Heart left ventricle (tissue), 16 donors: ENCODE measurements at regions not wholly inside any gene's neighbourhood (a gene's known extent, or its start where the extent isn't known, plus 50 kb on each side); places are given as distances from the start of the nearest gene placed in this dataset.

Experiments
- ATAC-seq, 4 donors: fragments of 200-7000 bp; cut with Tn5 transposase; one replicate each; pipeline ENCODE4 v1.9.1; 2020 to 2022; ENCODE audit warnings: moderate library complexity in 4 of 4, mild to moderate bottlenecking in 3 of 4, moderate number of reproducible peaks in 1 of 4
- DNase-seq, 5 donors: peaks; one replicate each; pipeline ENCODE4 v3.0.0-alpha.2; 2020
- H3K27ac ChIP-seq, 12 donors: fragments of 200-600 bp; sonication (generic) in 4 of 12; one replicate each; pipeline versions ENCODE4 v1.5.0 to v1.8.0; 2016 to 2022; ENCODE audit warnings: mild to moderate bottlenecking in 2 of 12
- H3K27me3 ChIP-seq, 9 donors: fragments of 200-600 bp; sonication (generic) in 2 of 9; one replicate each; pipeline versions ENCODE4 v1.5.1 to v1.8.0; 2016 to 2022; ENCODE audit warnings: mild to moderate bottlenecking in 3 of 9
- H3K36me3 ChIP-seq, 9 donors: fragments of 200-600 bp; sonication (generic) in 2 of 9; one replicate each; pipeline versions ENCODE4 v1.5.0 to v1.8.0; 2018 to 2022; ENCODE audit warnings: mild to moderate bottlenecking in 2 of 9
- H3K4me1 ChIP-seq, 12 donors: fragments of 200-600 bp; sonication (generic) in 4 of 12; one replicate each; pipeline versions ENCODE4 v1.5.0 to v1.8.0; 2016 to 2022; ENCODE audit warnings: mild to moderate bottlenecking in 3 of 12
- H3K4me3 ChIP-seq, 12 donors: fragments of 200-600 bp; sonication (generic) in 4 of 12; one replicate each; pipeline versions ENCODE4 v1.5.0 to v1.8.0; 2017 to 2022; ENCODE audit warnings: mild to moderate bottlenecking in 9 of 12, moderate library complexity in 4 of 12
- H3K9me3 ChIP-seq, 12 donors: fragments of 200-600 bp; sonication (generic) in 4 of 12; one replicate each; pipeline versions ENCODE4 v1.5.0 to v1.8.0; 2016 to 2022; ENCODE audit warnings: mild to moderate bottlenecking in 1 of 12
- CTCF ChIP-seq, 12 donors: fragments of 200-600 bp; sonication (generic) in 4 of 12; IDR thresholded peaks; one replicate each; pipeline versions ENCODE4 v1.5.0 to v1.8.0; 2018 to 2022; ENCODE audit warnings: antibody characterized with exemption in 12 of 12, mild to moderate bottlenecking in 5 of 12
- POLR2A ChIP-seq, 2 donors: fragments of 450-650 bp; IDR thresholded peaks; one replicate each; pipeline ENCODE4 v1.6.1; 2017; ENCODE audit warnings: antibody characterized with exemption in 2 of 2, mild to moderate bottlenecking in 2 of 2, moderate library complexity in 2 of 2
- WGBS, 4 donors: extraction: QIAGEN DNeasy Blood & Tissue Kit in 2 of 4; methylation state at CpG; one replicate each; pipeline versions ENCODE4 v1.1.5 to v1.1.7; 2013 to 2018; 5-methylcytosine and 5-hydroxymethylcytosine counted together
- intact Hi-C, 10 donors: fragments of 100-400 bp; cut with DNase I; formaldehyde crosslinking; loops; one replicate each; pipeline versions ENCODE4 v1.11.1 to v1.14.2; 2022
- donor health status: ischemic (EF 13 %, LVEDD 7.1; RV severe dilation, severe dysfunction).
- donor health status: healthy with polysubstance abuse.
- donor health status: DM: no; HTN: yes; CAD: no.
- donor health status: DM: no; HTN: no; CAD: no.
- donor health status: ischemic (EF 25% LVEDD 6.9; RV normal size, moderate dysfunction).
- donor health status: ischemic (EF 25% LVEDD 5.7; RV mildly dilated, moderate dysfunction).
- donor health status: healthy.
- donor health status: DM: yes; HTN: yes; CAD: no.
- donor health status: ischemic (EF 35%, LVEDD 5.7; RV mildly dilated, moderate dysfunction).
- donor health status: nonischemic (EF 11% LVEDD 7.7; RV severe dilation, severe dysfunction).
- donor health status: DM: yes; HTN: yes; CAD: no.
- donor health status: PGD.
- donor health status: ischemic (EF 29% LVEDD 5.4; RV normal size, mild dysfunction).
- donor health status: nonischemic (EF 23%, LVEDD 6.1; RV moderate dilation, normal function).

- intact Hi-C loops: no loop called here
- DNase-seq: no peak
- no peak for ATAC-seq
- H3K27me3 ChIP-seq: no peaks in the 10 kb centered on the region
- H3K4me3 ChIP-seq: no peak overlapping the region
- H3K27ac ChIP-seq: no peak overlapping the region
- no peaks in the 10 kb centered on the region for H3K36me3 ChIP-seq
- TF ChIP-seq CTCF (IDR thresholded peaks at IDR 0.05) (no peak), POLR2A (IDR thresholded peaks at IDR 0.05) (no peak)
- 87 to 95% (median 91%) methylated on average over 5 of the region's 5 CpGs for WGBS, 4 donors
- no peaks in the 10 kb centered on the region for H3K9me3 ChIP-seq
- H3K4me1 ChIP-seq: peaks cover 0 to 8% (median 0%) of the 10 kb centered on the region in 12 donors
Observed at GRCh38 chr12:124170760-124171159, 124.1 kb upstream of the RFLNA start.

- Histone ChIP-seq H3K27ac (no peak overlapping the region), H3K27me3 (no peaks in the 10 kb centered on the region), H3K36me3 (no peaks in the 10 kb centered on the region), H3K4me1 (peaks cover 0 to 8% (median 0%) of the 10 kb centered on the region in 12 donors), H3K4me3 (no peak overlapping the region), H3K9me3 (no peaks in the 10 kb centered on the region)
- DNase-seq (no peak), ATAC-seq (no peak)
- no peak for TF ChIP-seq CTCF (IDR thresholded peaks at IDR 0.05)
- no peak for TF ChIP-seq POLR2A (IDR thresholded peaks at IDR 0.05)
- 91 to 93% (median 92%) methylated on average over 8 of the region's 8 CpGs for WGBS, 4 donors
- intact Hi-C loops: no loop called here
Observed at GRCh38 chr12:124171231-124171979, 123.5 kb upstream of the RFLNA start.

- intact Hi-C loops: no loop called here
- no peaks in the 10 kb centered on the region for H3K9me3 ChIP-seq
- WGBS, 4 donors: 90 to 93% (median 92%) methylated on average over 6 of the region's 6 CpGs
Observed at GRCh38 chr12:124172636-124173035, 122.3 kb upstream of the RFLNA start.

GRCh38 chr12:124173692-124174091 is 121.2 kb upstream of the RFLNA start:
- no peak for ATAC-seq
- H3K27ac ChIP-seq: no peak overlapping the region
- H3K4me3 ChIP-seq: no peak overlapping the region
- TF ChIP-seq CTCF (IDR thresholded peaks at IDR 0.05): no peak
- no peak for TF ChIP-seq POLR2A (IDR thresholded peaks at IDR 0.05)
- H3K9me3 ChIP-seq: no peaks in the 10 kb centered on the region
- DNase-seq: no peak
- no peaks in the 10 kb centered on the region for H3K27me3 ChIP-seq
- H3K4me1 ChIP-seq: peaks cover 0 to 8% (median 0%) of the 10 kb centered on the region in 12 donors
- H3K36me3 ChIP-seq: no peaks in the 10 kb centered on the region
- intact Hi-C loops: no loop called here
- 93 to 95% (median 94%) methylated on average over 7 of the region's 7 CpGs for WGBS, 4 donors

More at GRCh38 chr12:124172636-124173035, 122.3 kb upstream of the RFLNA start:
- peaks cover 0 to 8% (median 0%) of the 10 kb centered on the region in 12 donors for H3K4me1 ChIP-seq
- TF ChIP-seq POLR2A (IDR thresholded peaks at IDR 0.05): no peak
- no peak for TF ChIP-seq CTCF (IDR thresholded peaks at IDR 0.05)
- no peak overlapping the region for H3K27ac ChIP-seq
- no peaks in the 10 kb centered on the region for H3K36me3 ChIP-seq
- no peak for DNase-seq
- no peaks in the 10 kb centered on the region for H3K27me3 ChIP-seq
- H3K4me3 ChIP-seq: no peak overlapping the region
- ATAC-seq: no peak
